Stomach smooth muscle (tissue), 2 donors: ENCODE measurements at regions not wholly inside any gene's neighbourhood (a gene's known extent, or its start where the extent isn't known, plus 50 kb on each side); places are given as distances from the start of the nearest gene placed in this dataset.
"Not testable (repeated sequence)": the region's sequence is repeated elsewhere in the genome, so short reads cannot be mapped to it uniquely, and the experiment has no call there.

Source experiments
- H3K27ac ChIP-seq: one replicate; pipeline ENCODE4 v1.7.0; 2013; ENCODE audit warnings: mild to moderate bottlenecking, low read length, inconsistent platforms
- H3K27me3 ChIP-seq, 2 donors: one replicate each; pipeline ENCODE4 v1.7.0; 2013; ENCODE audit warnings: low read length in 2 of 2; ENCODE audit not compliant: insufficient read depth in 2 of 2, control insufficient read depth in 1 of 2
- H3K36me3 ChIP-seq, 2 donors: one replicate each; pipeline ENCODE4 v1.7.0; 2013; ENCODE audit warnings: low read length in 2 of 2; ENCODE audit not compliant: control insufficient read depth in 2 of 2, insufficient read depth in 2 of 2
- H3K4me1 ChIP-seq: one replicate; pipeline ENCODE4 v1.7.0; 2013; ENCODE audit warnings: low read length; ENCODE audit not compliant: control insufficient read depth, insufficient read depth
- H3K4me3 ChIP-seq, 2 donors: one replicate each; pipeline ENCODE4 v1.7.0; 2013; ENCODE audit warnings: low read length in 2 of 2
- H3K9ac ChIP-seq, 2 donors: one replicate each; pipeline ENCODE4 v1.7.0; 2013; ENCODE audit warnings: low read length in 2 of 2, mild to moderate bottlenecking in 1 of 2
- H3K9me3 ChIP-seq, 2 donors: one replicate each; pipeline ENCODE4 v1.7.0; 2013; ENCODE audit warnings: low read length in 2 of 2; ENCODE audit not compliant: control insufficient read depth in 2 of 2
- donor health status: healthy.
- donor health status: Pancreatic carcinoma.

GRCh38 chr11:29093416-29094120 is 923.3 kb downstream of the KCNA4 start:
- no peaks in the 10 kb centered on the region for H3K36me3 ChIP-seq
- no peak overlapping the region for H3K4me3 ChIP-seq
- no peaks in the 10 kb centered on the region for H3K27me3 ChIP-seq
- no peak overlapping the region for H3K27ac ChIP-seq
- no peaks in the 10 kb centered on the region for H3K9me3 ChIP-seq
- H3K9ac ChIP-seq, result no peak overlapping the region
- no peaks in the 10 kb centered on the region for H3K4me1 ChIP-seq

GRCh38 chr11:29087200-29087812 is 929.5 kb downstream of the KCNA4 start:
- H3K36me3 ChIP-seq, result no peaks in the 10 kb centered on the region
- H3K9me3 ChIP-seq, result no peaks in the 10 kb centered on the region

GRCh38 chr11:29075726-29076125 is 941.1 kb downstream of the KCNA4 start:
- H3K4me3 ChIP-seq, result no peak overlapping the region
- no peaks in the 10 kb centered on the region for H3K4me1 ChIP-seq
- H3K36me3 ChIP-seq, result no peaks in the 10 kb centered on the region
- H3K27ac ChIP-seq, result no peak overlapping the region
- H3K27me3 ChIP-seq, result no peaks in the 10 kb centered on the region
- H3K9ac ChIP-seq, result no peak overlapping the region
- H3K9me3 ChIP-seq, result peaks cover 2% of the 10 kb centered on the region in 2 donors

More at GRCh38 chr11:29087200-29087812, 929.5 kb downstream of the KCNA4 start:
- Histone ChIP-seq H3K27ac (no peak overlapping the region), H3K9ac (no peak overlapping the region), H3K4me1 (no peaks in the 10 kb centered on the region), H3K27me3 (no peaks in the 10 kb centered on the region), H3K4me3 (no peak overlapping the region)

GRCh38 chr11:29063630-29064361 is 953.0 kb downstream of the KCNA4 start:
- no peak overlapping the region for H3K9ac ChIP-seq
- no peak overlapping the region for H3K27ac ChIP-seq
- H3K4me1 ChIP-seq, result no peaks in the 10 kb centered on the region
- no peaks in the 10 kb centered on the region for H3K36me3 ChIP-seq
- H3K9me3 ChIP-seq, result no peaks in the 10 kb centered on the region
- H3K4me3 ChIP-seq, result no peak overlapping the region
- H3K27me3 ChIP-seq, result no peaks in the 10 kb centered on the region

- Histone ChIP-seq H3K4me1 (no peaks in the 10 kb centered on the region), H3K9me3 (no peaks in the 10 kb centered on the region)
These were observed 953.3 kb downstream of the METTL15 start for GRCh38 chr11:29061452-29061851.

GRCh38 chr11:29056487-29056886 is 948.3 kb downstream of the METTL15 start:
- H3K27ac ChIP-seq, H3K4me1 ChIP-seq, H3K27me3 ChIP-seq, H3K9ac ChIP-seq, H3K4me3 ChIP-seq, H3K36me3 ChIP-seq, H3K9me3 ChIP-seq: not testable (repeated sequence)

More at GRCh38 chr11:29061452-29061851, 953.3 kb downstream of the METTL15 start:
- no peak overlapping the region for H3K9ac ChIP-seq
- no peak overlapping the region for H3K4me3 ChIP-seq
- H3K27ac ChIP-seq, result no peak overlapping the region
- no peaks in the 10 kb centered on the region for H3K36me3 ChIP-seq
- no peaks in the 10 kb centered on the region for H3K27me3 ChIP-seq

- no peaks in the 10 kb centered on the region for H3K36me3 ChIP-seq
- H3K27me3 ChIP-seq, result no peaks in the 10 kb centered on the region
- H3K4me3 ChIP-seq, result no peak overlapping the region
- no peak overlapping the region for H3K9ac ChIP-seq
- H3K4me1 ChIP-seq, result no peaks in the 10 kb centered on the region
- H3K27ac ChIP-seq, result no peak overlapping the region
- no peaks in the 10 kb centered on the region for H3K9me3 ChIP-seq
These were observed 943.7 kb downstream of the METTL15 start for GRCh38 chr11:29051935-29052334.

DNA sequence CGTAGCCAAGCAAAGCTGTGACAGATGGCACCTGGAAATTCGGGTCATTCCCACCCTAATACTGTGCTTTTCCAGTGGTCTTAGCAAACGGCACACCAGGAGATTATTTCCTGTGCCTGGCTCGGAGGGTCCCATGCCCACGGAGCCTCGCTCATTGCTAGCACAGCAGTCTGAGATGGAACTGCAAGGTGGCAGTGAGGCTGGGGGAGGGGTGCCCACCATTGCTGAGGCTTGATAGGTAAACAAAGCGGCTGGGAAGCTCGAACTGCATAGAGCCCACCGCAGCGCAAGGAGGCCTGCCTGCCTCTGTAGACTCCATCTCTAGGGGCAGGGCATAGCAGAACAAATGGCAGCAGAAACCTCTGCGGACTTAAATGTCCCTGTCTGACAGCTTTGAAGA is 942.8 kb downstream of the METTL15 start:
- not testable (repeated sequence) for H3K4me3 ChIP-seq, H3K4me1 ChIP-seq, H3K9me3 ChIP-seq, H3K36me3 ChIP-seq, H3K27me3 ChIP-seq, H3K27ac ChIP-seq, H3K9ac ChIP-seq

DNA sequence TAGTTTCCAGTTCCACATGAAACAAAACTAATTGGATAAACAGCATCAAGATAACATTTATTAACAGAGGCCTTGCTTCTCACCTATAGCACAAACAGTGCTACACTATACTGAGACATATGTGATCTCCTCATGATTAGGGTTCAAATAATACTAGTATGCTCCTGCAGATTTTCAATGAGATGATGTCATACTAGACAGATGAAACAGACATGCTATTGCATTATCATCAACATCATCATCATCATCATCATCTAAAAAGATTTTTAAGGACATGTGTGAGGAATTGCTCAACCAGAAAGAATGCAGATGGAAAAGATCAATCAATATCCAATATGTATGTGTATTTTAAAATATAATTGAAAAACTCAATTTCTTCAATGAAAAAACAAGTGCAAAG is 932.3 kb downstream of the METTL15 start:
- Histone ChIP-seq H3K4me3 (no peak overlapping the region), H3K27ac (no peak overlapping the region), H3K36me3 (no peaks in the 10 kb centered on the region), H3K9ac (no peak overlapping the region), H3K27me3 (no peaks in the 10 kb centered on the region), H3K9me3 (no peaks in the 10 kb centered on the region), H3K4me1 (no peaks in the 10 kb centered on the region)

DNA sequence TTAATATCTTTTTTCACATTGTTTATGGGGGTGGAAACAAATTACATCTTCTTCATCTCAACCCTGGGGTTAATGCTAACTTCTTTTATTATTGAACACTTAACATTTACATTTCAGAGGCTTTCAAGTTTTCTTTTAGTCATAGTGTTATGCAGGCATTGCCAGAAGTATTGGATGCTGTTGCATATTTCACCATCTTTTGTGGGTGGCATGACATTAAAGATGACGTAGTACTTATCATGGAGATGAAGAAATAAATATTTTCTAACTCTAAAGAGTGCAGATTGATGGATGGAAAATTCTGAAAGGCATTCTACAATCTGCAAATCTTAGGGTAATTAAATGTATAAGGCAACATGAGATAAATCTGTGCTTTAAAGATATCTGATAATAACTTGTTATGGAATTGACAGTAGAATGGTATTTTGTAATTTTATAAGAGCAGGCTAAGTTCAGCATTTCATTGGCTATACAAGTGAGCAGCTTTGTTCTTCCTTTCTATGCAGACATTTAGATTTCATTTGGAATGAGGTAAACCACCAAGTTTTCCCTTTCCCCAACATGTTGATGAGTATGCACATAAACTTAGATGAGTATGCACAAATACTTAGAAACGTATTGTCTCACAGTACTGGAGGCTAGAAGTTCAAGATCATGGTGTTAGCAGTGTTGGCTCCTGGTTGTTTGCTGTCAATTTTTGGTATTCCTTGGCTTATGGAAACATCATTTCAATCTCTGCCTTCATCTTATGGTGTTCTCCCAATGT is 924.4 kb downstream of the METTL15 start:
- H3K4me3 ChIP-seq, result no peak overlapping the region
- no peaks in the 10 kb centered on the region for H3K4me1 ChIP-seq
- no peak overlapping the region for H3K9ac ChIP-seq
- H3K27ac ChIP-seq, result no peak overlapping the region
- H3K36me3 ChIP-seq, result no peaks in the 10 kb centered on the region
- H3K9me3 ChIP-seq, result peaks cover 2 to 4% of the 10 kb centered on the region in 2 donors
- no peaks in the 10 kb centered on the region for H3K27me3 ChIP-seq
